PFSK-1 (cell line): ENCODE measurements at regions not wholly inside any gene's neighbourhood (a gene's known extent, or its start where the extent isn't known, plus 50 kb on each side); places are given as distances from the start of the nearest gene placed in this dataset.

Source experiments
- FOXP2 ChIP-seq: optimal IDR thresholded peaks from 2 replicates; pipeline ENCODE3; 2011; ENCODE audit warnings: borderline replicate concordance, control low read depth, inconsistent platforms; ENCODE audit not compliant: insufficient read depth; ENCODE audit errors: extremely low read length, extremely low read depth
- POLR2AphosphoS5 ChIP-seq: IDR thresholded peaks from 2 replicates; pipeline ENCODE4 v1.6.1; 2012; ENCODE audit warnings: low read depth, mild to moderate bottlenecking, control low read depth, low read length, moderate library complexity
- REST ChIP-seq, 2 experiments: IDR thresholded peaks; 2 replicates each; pipeline versions ENCODE4 v1.6.1 to v1.8.0; 2011 to 2012; ENCODE audit warnings: low read depth in 2 of 2, low read length in 2 of 2, control low read depth in 1 of 2, inconsistent platforms in 1 of 2, mild to moderate bottlenecking in 1 of 2, moderate library complexity in 1 of 2; ENCODE audit not compliant: insufficient read depth in 1 of 2
- SIN3A ChIP-seq: IDR thresholded peaks from 2 replicates; pipeline ENCODE4 v1.6.1; 2012; ENCODE audit warnings: mild to moderate bottlenecking, low read length, moderate library complexity, borderline replicate concordance; ENCODE audit not compliant: insufficient read depth
- TAF1 ChIP-seq: IDR thresholded peaks from 2 replicates; pipeline ENCODE4 v1.6.1; 2012; ENCODE audit warnings: low read length, control low read depth, borderline replicate concordance; ENCODE audit not compliant: insufficient read depth

DNA sequence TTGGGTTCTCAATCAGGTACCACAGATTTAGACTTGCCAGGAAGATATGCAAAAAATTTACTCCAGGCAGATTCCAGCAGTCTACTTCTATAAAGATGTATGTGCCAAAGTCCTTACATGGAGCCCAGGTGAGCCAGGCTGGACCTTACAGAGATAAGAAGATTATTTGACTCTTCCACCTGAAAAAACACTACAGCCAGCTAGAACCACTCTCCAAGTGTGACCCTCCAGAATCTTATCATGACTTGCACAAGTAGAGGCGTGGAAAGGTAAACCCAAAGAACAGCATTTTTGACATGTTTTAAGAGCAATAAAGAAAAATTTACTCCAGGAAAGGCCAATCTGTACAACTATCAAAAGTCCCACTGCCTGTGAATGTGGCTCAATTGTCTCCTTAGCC lies 146.8 kb upstream of the DPT start:
- TF ChIP-seq FOXP2 (no peak), TAF1 (no peak), REST (IDR thresholded peaks at IDR 0.05; ENCODE audit: insufficient read depth in 1 of 2, low read depth in 2 of 2, low read length in 2 of 2) (no peak), POLR2AphosphoS5 (no peak), SIN3A (no peak)

DNA sequence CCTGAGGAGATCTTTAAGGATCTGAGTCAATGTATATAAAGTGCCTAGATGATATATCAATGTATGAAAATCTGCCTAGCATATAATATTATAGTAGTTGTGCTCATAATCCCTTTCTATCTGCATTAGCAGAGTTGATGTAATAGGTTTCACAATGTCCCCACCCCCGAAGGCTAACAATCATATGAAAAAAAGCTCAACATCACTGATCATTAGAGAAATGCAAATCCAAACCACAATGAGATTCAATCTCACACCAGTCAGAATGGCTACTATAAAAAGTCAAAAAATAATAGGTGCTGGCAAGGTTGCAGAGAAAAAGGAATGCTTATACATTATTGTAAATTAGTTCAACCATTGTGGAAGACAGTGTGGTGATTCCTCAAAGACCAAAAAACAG lies 147.8 kb upstream of the DPT start:
- TF ChIP-seq POLR2AphosphoS5: no peak
- TF ChIP-seq TAF1: no peak
- TF ChIP-seq SIN3A: no peak
- TF ChIP-seq FOXP2: no peak
- no peak for TF ChIP-seq REST (IDR thresholded peaks at IDR 0.05; ENCODE audit: insufficient read depth in 1 of 2, low read depth in 2 of 2, low read length in 2 of 2)

DNA sequence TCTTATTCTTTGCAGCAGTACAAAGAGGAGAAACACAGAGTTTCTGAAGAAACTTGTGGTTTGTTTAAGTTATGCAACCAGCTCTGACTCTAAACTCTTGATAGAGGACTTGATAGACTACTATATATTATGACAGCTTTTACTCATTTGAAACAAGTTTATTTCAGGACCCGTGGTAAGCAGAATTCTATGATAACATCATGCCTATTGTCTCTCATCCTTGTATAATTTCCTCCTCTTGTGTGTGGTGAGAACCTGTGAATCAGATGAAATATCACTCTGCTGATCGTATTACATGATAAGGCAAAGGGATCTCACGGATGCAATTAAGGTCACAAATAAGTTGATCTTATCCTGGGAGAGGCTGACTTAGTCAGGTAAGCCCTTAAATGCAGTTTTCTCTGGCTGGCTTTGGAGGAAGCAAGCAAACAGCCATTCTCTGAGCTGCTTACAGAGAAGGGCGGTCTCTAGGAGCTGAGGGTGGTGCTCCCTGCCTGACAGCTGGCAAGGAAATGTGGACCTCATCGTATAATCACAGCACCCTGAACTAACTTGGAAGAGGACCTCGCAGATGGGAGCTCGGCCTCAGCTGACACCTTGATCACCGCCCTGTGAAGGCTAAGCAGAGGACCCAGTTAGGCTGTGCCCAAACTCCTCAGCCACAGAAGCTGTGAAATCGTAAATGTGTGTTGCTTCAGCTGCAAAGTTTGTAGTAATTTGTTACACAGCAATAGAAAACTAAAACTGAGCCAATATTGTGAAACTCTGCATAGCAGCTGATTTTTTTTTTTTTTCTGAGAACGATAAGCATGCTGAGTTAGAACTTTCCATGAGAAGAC lies 151.1 kb upstream of the DPT start:
- TF ChIP-seq SIN3A (no peak), TAF1 (no peak), POLR2AphosphoS5 (no peak), REST (IDR thresholded peaks at IDR 0.05; ENCODE audit: insufficient read depth in 1 of 2, low read depth in 2 of 2, low read length in 2 of 2) (no peak), FOXP2 (no peak)

DNA sequence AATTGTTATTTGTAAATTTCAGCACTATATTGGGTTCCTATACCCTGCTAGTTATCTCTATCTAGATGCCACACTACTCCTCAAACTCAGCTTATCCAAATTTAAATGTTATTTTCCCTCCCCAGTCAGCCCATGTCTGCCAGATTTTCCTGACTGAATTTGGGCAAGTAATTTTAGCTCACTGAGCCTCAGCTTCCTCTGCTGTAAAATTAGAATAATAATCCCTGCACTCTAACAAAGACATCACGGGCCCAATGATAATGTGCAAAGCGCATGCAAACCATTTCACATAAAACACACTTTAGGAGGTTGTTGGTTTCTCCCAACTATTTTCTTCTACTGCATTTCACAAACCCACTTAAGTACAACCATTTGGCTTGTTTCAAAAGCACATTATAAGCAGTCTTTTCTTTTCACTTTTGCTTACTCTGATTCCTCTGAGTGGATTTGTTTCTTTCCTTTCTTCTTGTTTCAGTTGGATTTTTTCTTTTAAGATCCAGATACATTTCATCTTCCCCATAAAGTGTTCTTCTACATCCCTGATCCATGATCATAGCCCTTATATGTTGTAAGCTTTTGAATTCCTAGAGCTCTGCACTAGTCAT lies 152.8 kb upstream of the DPT start:
- no peak for TF ChIP-seq POLR2AphosphoS5
- no peak for TF ChIP-seq REST (IDR thresholded peaks at IDR 0.05; ENCODE audit: insufficient read depth in 1 of 2, low read depth in 2 of 2, low read length in 2 of 2)
- TF ChIP-seq FOXP2: no peak
- no peak for TF ChIP-seq TAF1
- TF ChIP-seq SIN3A: no peak

DNA sequence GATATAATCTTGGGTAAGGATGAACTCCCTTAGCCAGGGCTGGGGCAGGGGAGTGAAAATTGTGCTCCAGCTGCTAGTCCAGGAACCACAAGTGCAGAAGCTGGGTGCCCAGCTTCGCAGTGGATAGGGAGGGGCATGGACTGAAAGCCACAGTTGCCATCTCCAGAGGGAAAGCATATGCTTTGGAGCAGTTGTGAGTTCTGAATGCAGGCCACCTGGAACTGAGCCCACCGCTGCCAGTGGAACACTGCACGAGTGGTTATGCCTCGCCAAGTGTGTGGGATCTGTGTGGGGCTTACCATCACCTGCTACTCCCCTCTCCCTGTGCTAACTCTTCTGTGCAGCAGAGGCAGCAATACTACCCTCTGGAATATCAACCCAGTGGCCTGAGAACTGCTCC lies 158.4 kb upstream of the DPT start:
- no peak for TF ChIP-seq FOXP2
- TF ChIP-seq TAF1: no peak
- TF ChIP-seq SIN3A: no peak
- no peak for TF ChIP-seq POLR2AphosphoS5
- TF ChIP-seq REST (IDR thresholded peaks at IDR 0.05; ENCODE audit: insufficient read depth in 1 of 2, low read depth in 2 of 2, low read length in 2 of 2): no peak
